ENCODE measurements at regions not wholly inside any gene's neighbourhood (a gene's known extent, or its start where the extent isn't known, plus 50 kb on each side); places are given as distances from the start of the nearest gene placed in this dataset.

GRCh38 chr4:123996718-123997510 is 600.3 kb downstream of the SPRY1 start:
- TF ChIP-seq POLR2A (IDR thresholded peaks at IDR 0.05; ENCODE audit: low read depth, low read length) (no peak), POLR2AphosphoS5 (IDR thresholded peaks at IDR 0.05; ENCODE audit: low read depth, low read length) (no peak)

Data from GM12892 (cell line).